ENCODE measurements at regions not wholly inside any gene's neighbourhood (a gene's known extent, or its start where the extent isn't known, plus 50 kb on each side); places are given as distances from the start of the nearest gene placed in this dataset.

DNA sequence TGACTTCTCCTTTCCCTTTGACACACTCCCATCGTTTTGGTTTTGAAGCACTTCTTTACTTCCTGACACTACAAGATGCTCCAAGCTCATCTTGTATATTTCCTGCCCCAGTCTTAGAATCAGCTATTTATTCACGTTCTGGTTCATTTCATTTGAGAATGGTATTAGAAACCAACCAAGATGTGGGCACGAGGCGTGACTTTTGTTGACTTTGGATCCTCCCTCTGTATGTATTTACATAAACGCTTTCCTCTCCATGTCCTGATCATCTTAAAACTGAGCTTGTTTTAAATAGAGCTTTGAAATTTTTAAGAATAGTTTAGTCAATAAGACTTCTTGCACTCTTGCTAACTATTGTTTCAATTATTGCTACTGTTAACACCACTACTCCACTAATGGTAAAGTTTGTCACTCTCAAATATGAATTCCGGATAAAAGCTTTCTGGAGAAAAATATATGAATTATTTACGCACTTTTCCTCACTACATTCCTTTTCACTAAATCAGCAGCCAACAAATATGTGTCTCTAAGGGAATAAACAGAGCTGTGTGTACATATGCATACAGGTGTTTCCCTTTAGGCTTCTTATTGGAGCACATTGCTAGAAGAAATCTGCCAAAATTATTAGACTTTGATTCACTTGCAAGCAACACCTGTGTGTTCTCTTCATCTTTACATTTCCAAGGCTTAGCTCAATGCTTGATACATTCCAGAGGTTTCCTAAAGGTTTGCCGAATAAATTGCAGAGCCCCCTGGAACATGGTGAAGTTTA, 77.3 kb upstream of the TMEM244 start:
- intact Hi-C loops (cut with micrococcal nuclease): loop anchor here (5.0 kb wide), 1 partner anchor 161 kb away; no protein-coding TSS in a partner anchor
- Histone ChIP-seq H4K20me1 (replicated peaks; ENCODE audit: control insufficient read depth, extremely low read depth, insufficient read depth, low read length) (no peaks in the 10 kb centered on the region), H3K4me3 (replicated peaks in 1 of 3; ENCODE audit: insufficient read depth in 1 of 3, low read depth in 1 of 3, low read length in 3 of 3) (no peak overlapping the region), H3K79me2 (ENCODE audit: control insufficient read depth, insufficient read depth, low read length) (no peaks in the 10 kb centered on the region), H3K9ac (replicated peaks; ENCODE audit: extremely low read depth, insufficient read depth, low read length) (no peak overlapping the region), H3K27me3 (ENCODE audit: control insufficient read depth in 2 of 2, insufficient read depth in 2 of 2, low read length in 2 of 2) (no peaks in the 10 kb centered on the region), H3K36me3 (ENCODE audit: control insufficient read depth in 2 of 2, extremely low read depth in 1 of 2, insufficient read depth in 2 of 2, low read length in 2 of 2) (no peaks in the 10 kb centered on the region), H3K27ac (ENCODE audit: insufficient read depth, low read depth, low read length) (no peak overlapping the region), H3K4me1 (ENCODE audit: control insufficient read depth, extremely low read depth, insufficient read depth, low read length) (peaks cover 2% of the 10 kb centered on the region), H2AFZ (ENCODE audit: low read depth, low read length) (no peak overlapping the region), H3K9me1 (replicated peaks; ENCODE audit: control insufficient read depth, extremely low read depth, insufficient read depth, low read length) (no peaks in the 10 kb centered on the region), H3K9me3 (replicated peaks; ENCODE audit: control insufficient read depth, insufficient read depth, low read length) (no peaks in the 10 kb centered on the region), H3K4me2 (ENCODE audit: insufficient read depth, low read length) (no peak overlapping the region)
- BruUV-seq (replicated peaks): no TSS peak
- dilution Hi-C loops (cut with MboI; ENCODE audit: extremely low pct_ligation_motif_present, low sequenced_read_pairs): no loop called here
- FAIRE-seq: no peak
- DNase-seq (ENCODE audit: low read depth, low spot score): no peak
- no peak for TF ChIP-seq JUN (IDR thresholded peaks at IDR 0.05; ENCODE audit: borderline replicate concordance, insufficient read depth, insufficient read length, low read depth)
- no peak for TF ChIP-seq MYC (IDR thresholded peaks at IDR 0.05; ENCODE audit: low read depth, low read length)
- TF ChIP-seq, protein P1, sequence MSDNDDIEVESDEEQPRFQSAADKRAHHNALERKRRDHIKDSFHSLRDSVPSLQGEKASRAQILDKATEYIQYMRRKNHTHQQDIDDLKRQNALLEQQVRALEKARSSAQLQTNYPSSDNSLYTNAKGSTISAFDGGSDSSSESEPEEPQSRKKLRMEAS (IDR thresholded peaks at IDR 0.05; ENCODE audit: insufficient read depth, insufficient read length): no peak
- no peak for TF ChIP-seq POLR2AphosphoS5 (IDR thresholded peaks at IDR 0.05; ENCODE audit: insufficient read depth, low read depth, low read length)
- no peak for TF ChIP-seq CTCF (IDR thresholded peaks at IDR 0.05; ENCODE audit: extremely low read depth in 1 of 2, insufficient read depth in 1 of 2, low read depth in 1 of 2, low read length in 2 of 2)
- no peak for TF ChIP-seq POLR2A (IDR thresholded peaks at IDR 0.05; ENCODE audit: low read depth, low read length)
- TF ChIP-seq GATA2 (IDR thresholded peaks at IDR 0.05; ENCODE audit: insufficient read depth, insufficient read length, low read depth, low read length): no peak
- no peak for TF ChIP-seq EZH2 (IDR thresholded peaks at IDR 0.05; ENCODE audit: borderline replicate concordance, low read depth, low read length, severe bottlenecking)
- no peak for TF ChIP-seq FOS (IDR thresholded peaks at IDR 0.05; ENCODE audit: borderline replicate concordance, insufficient read depth, low read length)
- ChIA-PET CTCF (interaction anchor here (0.7 to 2.4 kb wide), 15 partner anchors 9 to 439 kb away, joined by 3 to 10 read pairs (median 4); no protein-coding TSS in a partner anchor), POLR2A (no interaction called here)
